ENCODE measurements at regions not wholly inside any gene's neighbourhood (a gene's known extent, or its start where the extent isn't known, plus 50 kb on each side); places are given as distances from the start of the nearest gene placed in this dataset.
A peak's percentile ranks its signal among the peaks of the same experiment; 100 is the strongest.
"Not testable (repeated sequence)": the region's sequence is repeated elsewhere in the genome, so short reads cannot be mapped to it uniquely, and the experiment has no call there.

GRCh38 chr6:139529420-139529819, 155.0 kb upstream of the CITED2 start:
- DNase-seq, result no peak

DNA sequence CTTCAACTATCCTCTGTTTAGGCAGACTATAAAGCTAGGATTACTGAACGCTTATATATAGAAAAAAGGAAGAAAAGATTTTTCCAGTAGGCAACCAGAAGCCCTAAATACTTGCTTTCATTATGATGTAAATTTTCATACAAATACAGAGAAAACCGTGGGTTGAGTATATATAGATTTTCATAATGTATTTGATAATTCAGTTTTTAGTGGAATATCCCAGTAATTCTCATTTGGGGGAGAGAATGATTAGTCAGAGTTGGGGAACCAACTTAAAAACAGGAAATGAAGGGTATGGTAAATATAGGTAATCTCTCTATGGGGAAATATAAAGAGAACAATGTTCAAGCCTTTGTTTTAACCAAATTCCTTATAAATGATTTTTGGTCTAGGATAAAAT, 154.0 kb upstream of the CITED2 start:
- DNase-seq, result no peak

DNA sequence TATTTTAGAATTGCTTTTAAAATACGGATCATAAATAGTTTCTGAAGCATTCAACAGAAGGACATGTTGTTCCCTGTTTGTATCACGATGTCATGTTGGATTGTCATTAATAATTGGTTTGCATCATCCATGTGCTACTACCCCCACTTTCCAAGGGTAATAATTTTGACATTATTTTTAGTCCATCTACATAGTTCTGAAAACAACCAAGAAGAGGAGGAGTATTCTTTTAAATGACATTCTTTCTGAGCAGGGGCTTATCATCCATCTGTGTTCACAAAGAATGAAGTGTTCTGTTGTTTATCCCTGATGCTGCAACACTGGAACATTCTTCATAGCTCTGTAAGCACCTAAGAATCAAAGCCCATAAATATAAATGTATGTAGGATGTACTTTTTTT, 151.0 kb upstream of the CITED2 start:
- DNase-seq, result no peak

DNA sequence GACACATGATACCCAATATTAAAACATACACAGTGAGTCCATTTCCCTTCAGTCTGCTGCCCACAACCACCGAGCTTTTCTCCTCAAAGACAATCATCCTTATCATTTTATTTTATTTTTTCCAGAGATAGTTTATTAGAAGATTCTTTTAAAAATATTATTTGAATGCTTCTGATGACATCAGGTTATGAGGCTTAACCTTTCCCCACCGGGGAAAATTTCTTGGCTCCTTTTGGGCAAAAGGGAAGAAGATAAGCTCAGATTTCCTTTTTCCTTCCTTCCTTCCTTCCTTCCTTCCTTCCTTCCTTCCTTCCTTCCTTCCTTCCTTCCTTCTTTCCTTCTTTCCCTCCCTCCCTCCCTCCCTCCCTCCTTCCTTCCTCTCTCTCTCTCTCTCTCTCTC, 149.5 kb upstream of the CITED2 start:
- DNase-seq, result no peak

GRCh38 chr6:139522511-139523220, 148.2 kb upstream of the CITED2 start:
- no peak for DNase-seq

DNA sequence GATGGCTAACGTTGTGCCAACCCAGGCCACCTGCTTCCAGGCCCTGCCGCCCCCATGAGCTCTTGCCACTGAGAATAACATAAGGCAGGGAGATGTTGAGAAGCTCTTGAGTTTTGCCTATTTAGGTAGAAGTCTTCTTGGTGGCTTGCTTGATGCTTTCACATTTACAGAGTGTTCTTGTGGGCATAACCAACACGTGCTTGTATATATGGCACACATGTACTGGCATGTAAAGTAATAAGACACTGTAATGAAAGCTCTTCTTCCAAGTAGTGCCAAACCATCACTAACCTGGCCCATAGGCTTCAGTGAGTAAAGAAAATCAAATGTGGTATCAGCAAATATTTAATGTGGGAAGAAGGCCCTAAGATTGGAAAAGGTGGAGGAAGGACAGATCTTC, 146.9 kb upstream of the CITED2 start:
- DNase-seq, result no peak

DNA sequence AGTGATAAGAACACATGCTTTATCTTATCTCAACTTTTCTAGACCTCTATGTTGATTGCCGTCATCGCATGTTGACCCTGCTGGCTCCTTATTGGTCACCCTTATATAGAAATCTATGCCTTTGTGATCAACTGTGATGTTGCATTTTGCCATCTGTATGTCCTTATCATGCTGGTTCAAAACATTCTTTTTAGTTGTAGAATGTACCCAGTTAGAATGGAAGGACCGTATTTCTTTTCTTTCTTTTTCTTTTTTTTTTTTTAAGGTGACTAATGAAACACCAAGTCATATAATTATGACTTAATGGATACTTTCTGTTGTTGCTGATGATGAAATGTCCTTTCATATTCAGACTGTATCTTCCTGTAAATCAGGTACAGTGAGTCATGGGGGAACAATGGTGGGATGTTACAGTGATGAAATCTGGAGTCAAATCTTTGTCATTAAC, 145.9 kb upstream of the CITED2 start:
- no peak for DNase-seq

DNA sequence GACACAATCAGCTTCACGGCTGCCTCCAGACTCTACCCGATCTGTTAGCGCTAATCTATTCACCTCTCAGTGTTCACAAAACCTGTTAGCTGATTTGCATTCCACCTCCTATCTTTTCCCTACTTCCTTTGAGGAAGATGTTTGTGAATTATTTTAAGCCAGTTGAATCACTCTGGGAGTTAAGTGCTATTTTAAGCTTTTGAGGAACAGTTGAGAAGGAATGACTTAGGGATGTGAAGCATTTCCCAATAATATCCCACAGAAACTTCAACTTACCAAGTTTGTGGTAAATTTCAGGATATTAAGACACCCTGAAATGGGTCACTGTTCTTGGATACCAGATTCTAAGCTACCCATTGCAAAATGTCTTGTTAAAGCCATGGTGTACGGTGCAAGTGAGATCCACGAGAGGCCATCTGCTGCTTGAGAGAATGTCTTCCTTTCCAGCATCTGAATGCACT, 145.2 kb upstream of the CITED2 start:
- DNase-seq, result no peak

DNA sequence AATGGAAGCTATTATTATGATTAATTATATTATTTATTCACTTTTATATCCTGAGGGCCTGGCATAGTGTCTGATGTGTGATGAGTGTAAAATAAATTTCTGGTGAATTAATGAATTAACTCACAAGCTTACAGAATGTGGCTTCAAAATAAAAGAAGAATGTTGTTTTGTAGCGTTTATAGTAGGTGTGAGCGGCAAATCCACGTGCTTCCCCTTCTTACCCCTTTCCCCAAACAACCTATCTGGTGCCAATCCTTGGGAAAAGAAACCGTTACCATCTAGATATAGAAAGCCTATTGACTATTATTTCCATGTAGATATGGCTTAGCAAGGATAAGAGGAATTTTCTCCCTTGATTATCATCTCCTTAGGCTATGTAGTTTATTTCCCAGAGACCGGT, 144.6 kb upstream of the CITED2 start:
- DNase-seq, result no peak

- no peak for DNase-seq
These were observed 144.2 kb upstream of the CITED2 start for GRCh38 chr6:139518556-139519091.

DNA sequence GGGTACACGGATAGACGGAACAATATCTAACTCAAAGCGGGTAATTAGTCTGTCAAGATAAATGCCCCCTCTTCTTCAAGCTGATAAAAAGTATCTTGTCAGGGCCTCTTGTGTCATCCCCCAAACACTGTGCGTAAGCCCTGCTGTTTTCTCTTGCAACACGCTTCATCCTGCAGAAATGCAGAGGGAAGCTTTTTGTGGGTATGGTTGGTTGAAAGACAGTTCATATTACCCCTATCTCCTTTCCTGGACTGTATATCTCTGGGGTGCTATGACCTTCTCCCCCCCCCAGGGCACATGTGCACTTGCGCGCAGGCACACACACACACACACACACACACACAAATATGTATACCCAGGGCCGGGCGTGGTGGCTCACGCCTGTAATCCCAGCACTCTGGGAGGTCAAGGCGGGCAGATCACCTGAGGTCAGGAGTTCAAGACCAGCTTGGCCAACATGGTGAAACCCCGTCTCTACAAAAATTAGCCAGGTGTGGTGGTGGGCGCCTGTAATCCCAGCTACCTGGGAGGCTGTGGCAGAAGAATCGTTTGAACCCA, 143.6 kb upstream of the CITED2 start:
- not testable (repeated sequence) for DNase-seq

- DNase-seq, result no peak
These were observed 141.1 kb upstream of the CITED2 start for GRCh38 chr6:139515511-139515910.

- no peak for DNase-seq
These were observed 140.4 kb upstream of the CITED2 start for GRCh38 chr6:139514819-139515218.

GRCh38 chr6:139510040-139510790, 135.8 kb upstream of the CITED2 start:
- DNase-seq, result no peak

GRCh38 chr6:139509167-139509566, 134.7 kb upstream of the CITED2 start:
- DNase-seq, result no peak

- peak; percentile 34 for DNase-seq
These were observed 134.1 kb upstream of the CITED2 start for GRCh38 chr6:139508576-139508975.

DNA sequence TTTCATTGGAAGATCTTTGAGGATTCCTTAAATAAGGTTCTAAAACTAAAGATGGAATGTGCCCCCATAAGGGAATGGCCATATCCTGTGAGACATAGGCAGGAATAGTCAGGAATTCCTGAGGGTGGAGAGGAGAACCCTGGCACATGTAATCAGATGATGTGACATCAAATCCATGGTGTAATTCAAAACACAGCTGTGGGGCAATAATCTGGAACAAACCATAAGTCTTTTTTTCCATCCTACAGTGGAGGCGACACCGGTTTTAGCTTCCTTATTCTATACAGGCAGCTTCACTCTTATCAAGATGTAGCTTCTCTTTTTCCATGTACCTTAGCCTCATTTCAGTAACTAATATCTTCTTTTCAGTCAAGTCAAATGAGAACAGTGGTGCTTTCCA, 133.6 kb upstream of the CITED2 start:
- no peak for DNase-seq

DNA sequence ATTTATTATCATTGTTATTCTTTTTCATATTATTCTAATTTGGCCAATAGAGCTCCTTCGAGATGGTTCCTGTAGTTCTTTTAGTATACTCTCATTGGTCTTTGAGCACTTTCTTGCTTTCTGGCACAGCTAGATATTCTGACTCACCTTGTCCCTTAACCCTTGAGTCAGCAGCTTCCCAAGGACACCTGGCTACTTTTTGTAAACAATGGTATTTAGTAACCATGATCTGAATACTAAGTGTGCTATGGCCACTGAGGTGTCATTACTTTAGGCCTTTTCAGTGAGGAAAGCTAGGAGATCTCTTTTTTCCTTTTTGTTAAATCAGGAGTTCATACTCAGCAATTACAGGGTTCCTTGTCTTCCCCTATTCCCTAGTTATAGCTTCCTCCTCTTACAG, 126.5 kb upstream of the CITED2 start:
- no peak for DNase-seq

- DNase-seq, result no peak
These were observed 124.3 kb upstream of the CITED2 start for GRCh38 chr6:139498715-139499114.

DNA sequence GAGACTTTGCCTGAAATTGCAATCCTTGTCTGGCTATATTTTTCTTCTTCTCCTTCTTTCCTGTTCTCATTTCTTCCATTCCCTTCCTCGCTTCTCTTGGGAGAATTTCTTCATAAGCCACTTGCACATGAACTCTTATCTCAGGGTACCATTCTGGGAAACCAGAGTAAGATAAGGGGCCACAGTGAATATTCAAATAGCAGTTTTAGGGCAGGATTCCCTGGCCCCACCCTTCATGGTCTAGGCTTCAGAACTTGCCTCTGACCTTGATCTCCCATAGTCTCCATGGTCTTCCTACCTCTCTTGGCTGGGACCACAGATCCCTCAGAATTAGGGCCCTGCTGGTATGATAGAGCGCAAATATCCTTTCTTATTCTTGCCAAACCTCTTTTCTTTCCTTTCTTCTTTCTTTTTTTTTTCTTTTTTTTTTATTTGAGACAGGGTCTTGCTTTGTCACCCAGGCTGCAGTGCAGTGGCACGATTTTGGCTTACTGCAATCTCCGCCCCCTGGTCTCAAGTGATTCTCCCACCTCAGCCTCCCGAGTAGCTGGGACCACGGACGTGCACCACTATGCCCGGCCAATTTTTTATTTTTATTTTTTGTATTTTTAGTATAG, 123.0 kb upstream of the CITED2 start:
- no peak for DNase-seq

DNA sequence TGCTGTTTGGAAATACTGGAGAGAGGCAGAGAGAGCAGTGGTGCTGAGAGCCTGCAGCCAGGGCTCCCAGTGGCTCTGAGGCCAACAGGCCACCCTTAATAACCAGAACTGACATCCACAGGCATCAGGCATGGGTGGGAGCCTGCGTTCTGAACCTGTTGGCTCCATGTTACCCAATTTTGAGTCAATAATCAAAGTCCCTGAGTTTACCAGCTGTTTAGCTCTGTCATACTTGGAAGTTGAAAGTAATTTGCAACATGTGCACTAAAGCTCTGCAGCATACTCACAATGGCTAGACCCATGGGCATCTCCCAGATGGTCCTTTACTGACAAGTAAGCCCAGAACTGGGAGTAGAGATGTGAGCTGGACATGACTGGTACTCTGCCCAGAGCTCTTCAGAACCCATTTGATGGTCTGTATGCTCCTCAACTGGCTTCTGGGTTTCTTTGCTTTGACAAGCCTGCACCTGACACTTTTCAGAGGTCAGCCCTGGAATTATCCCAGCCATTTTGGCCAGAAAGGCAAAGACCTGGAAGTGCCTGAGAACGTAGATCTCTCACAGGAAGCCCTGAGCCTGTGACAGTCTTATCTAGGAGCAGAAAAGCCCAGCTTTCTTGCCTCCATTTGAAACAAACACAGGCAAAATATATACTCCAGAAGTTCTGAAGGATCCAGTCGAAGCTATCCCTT, 122.4 kb upstream of the CITED2 start:
- no peak for DNase-seq

GRCh38 chr6:139494376-139494990, 120.0 kb upstream of the CITED2 start:
- DNase-seq, result no peak

All from NCI-H345 (cell line).